HG03095 (cell line): ENCODE measurements at regions not wholly inside any gene's neighbourhood (a gene's known extent, or its start where the extent isn't known, plus 50 kb on each side); places are given as distances from the start of the nearest gene placed in this dataset.

Experiments
- ATAC-seq: cut with Tn5 transposase; IDR thresholded peaks from one replicate; pipeline ENCODE4 v1.9.1; 2021; ENCODE audit warnings: moderate library complexity; ENCODE audit not compliant: unreplicated experiment

DNA sequence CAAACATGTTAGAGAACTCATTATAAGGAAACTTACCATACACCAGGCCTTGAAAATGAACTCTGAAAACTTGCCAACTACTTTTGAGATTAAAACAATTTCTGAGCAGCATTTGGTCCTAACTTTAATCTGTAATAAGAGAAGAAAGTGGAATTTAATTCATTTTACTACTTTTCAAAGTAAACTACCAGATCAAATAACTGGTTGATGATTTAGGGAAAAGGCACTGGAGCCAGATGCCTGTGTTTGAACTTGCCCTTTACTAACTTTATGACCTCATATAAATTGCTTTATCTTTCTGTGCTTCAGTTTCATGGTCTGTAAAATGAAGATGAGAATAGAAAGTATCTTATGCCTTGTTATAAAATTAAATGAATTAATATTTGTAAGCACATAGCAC lies 159.9 kb upstream of the PCDH18 start:
- ATAC-seq, result no peak

DNA sequence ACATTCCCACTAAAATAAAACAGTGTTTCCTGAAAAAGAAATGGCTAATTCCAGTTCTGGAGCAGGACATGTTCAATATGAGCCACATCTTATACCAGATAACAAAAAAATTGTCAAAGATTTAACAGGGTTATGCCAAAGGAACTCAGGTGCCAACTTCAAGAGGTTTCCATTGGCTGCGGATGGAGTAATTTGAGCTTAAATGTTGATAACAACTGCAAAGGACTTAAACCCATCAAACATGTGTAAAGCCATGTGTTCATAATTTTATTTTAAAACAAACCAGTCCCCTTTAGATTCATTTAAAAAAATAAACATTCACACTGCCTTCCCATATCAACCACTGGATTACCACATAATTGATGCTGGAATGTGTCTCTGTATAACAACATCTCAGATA lies 156.4 kb upstream of the PCDH18 start:
- ATAC-seq, result no peak

DNA sequence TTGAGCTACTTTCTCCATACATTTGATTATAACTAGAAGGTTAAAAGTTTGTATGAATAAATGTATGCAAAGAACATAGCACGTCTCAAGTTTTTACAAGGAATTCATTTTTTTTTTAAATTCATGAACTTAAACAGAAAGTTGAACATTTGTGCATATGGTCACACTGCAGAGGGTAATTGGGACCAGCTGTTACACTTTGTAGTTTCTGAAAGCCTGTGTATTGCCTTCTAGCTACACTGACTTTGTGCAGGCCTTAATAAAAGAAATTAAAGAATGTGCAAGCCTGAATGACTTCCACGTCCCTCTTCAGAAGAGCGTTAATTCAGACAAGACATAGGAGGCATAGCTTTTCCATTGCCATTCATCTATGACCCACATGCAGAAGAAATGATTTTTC lies 153.1 kb upstream of the PCDH18 start:
- ATAC-seq, result no peak

DNA sequence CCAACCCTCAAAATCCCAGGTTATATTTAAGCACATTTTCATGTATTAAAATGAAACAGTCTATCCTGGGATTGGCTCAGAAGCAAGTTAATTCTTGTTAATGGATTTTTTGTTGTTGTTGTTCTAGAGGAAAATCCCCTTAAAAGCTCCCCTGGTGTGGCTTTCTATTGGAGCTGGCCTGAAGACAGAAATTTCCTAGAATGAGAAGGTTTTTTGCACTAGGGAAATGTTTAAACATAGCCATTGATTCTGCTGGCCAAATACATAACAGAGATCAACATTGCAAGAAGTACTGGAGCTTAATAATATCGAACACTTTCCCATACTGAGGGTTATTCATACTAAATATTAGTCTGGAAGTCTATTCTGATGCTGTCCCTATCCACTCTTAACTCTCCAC lies 148.8 kb upstream of the PCDH18 start:
- no peak for ATAC-seq

DNA sequence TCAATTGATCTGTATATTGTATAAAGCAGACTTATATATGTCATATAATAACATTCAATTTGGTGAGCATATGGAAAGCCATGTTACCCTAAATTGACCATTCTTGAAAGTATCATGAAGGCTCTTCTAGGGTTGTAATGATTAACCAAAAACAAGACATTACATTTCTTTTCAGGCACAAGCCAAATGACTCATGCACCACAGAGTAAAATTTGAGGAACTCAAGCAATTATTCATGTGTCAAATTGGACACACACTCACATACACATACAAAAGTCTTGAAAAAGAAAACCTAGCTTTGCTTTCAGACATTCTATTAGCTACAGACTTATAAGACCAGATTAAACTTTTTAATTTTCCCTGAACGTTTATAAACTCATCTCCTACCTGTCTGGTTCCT lies 146.5 kb upstream of the PCDH18 start:
- no peak for ATAC-seq

DNA sequence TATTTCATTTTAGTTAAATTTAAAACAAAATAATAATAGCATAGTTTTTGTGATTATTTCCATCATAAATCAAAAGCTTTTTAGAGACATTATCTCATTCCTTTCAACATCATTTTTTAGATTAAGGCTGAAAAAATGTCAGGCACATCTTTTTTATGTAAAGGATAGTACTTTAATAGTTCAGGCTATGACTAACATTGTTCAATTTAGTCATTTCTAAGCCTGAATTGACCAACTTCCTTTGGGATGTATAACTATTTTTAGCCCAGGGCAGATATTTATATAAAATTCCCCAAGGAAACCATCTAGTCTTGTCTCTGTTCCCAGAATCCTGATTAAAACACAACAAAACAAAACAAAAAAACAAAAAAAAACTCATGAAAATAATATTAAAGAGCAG lies 145.6 kb upstream of the PCDH18 start:
- no peak for ATAC-seq

DNA sequence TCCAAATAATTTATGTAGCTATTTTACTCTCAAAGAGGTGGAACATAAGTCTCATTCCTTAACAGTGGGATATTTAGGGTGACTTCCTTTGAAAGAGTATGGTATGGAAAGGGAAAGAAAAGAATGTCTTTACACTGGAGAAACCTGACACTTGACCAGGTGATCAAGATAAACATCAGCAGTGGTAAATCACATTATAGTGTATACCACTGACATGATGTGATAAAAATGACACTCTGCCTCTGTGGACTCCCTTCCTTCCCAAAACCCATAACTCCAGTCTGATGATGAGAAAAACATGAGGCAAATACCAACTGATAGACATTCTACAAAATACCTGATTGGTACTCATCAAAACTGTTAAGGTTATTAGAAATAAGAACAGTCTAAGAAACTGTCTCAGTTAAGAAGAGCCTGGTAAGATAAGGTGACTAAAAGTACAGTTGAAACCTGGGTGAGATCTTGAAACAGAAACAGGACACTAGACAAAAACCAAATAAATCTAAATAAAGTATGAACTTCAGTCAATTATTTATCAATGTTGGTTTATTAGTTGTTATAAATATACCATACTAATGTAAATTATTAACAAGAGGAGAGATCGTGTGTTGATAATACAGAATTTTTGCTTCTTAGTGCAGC lies 144.2 kb upstream of the PCDH18 start:
- no peak for ATAC-seq

DNA sequence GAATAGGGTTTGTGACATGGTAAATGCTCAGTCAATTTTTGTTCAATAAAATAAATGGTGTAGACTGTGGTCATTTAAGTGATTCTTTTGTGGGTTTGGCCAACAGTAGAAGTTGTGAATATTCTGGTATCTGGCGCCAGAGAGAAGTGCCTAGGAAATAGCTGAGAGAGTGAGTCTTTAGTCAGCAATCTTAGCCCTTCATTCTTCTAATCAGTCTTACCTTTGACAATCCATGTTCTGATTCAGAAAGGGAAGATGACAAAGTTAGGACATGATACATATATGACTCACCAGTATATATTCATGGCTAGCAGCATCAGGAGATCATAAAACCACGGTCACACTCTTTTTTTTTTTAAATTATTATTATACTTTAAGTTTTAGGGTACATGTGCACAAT lies 141.8 kb upstream of the PCDH18 start:
- ATAC-seq, result no peak

DNA sequence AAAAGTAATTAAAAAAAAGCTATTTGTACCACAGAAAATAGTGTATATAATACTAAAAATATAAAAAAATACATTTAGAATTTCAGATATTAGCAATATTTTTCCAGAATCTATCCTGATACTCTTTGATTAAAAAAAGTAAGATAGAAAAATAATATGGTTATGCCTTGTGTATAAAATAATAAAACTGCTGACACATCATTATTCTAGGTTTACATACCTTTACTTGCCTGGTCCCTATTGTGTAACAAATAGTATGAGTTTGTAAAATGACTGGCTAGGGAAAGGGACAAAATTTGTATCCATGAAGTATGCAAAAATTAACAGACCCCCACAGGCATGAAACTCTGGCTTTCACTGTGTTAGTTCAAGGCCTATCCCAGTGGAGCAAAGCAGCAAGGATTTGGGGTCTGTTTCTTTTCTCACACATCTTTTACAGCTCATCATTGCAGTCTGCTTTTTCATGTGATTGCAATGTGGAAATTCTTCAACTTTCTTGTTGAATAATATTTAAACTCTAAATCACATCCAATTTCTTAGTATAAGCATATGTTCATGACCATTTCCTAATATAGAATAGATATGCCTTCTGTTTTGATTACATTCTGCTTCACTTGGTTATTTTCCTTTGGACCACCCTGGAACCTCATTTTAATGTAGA lies 136.7 kb upstream of the PCDH18 start:
- no peak for ATAC-seq

DNA sequence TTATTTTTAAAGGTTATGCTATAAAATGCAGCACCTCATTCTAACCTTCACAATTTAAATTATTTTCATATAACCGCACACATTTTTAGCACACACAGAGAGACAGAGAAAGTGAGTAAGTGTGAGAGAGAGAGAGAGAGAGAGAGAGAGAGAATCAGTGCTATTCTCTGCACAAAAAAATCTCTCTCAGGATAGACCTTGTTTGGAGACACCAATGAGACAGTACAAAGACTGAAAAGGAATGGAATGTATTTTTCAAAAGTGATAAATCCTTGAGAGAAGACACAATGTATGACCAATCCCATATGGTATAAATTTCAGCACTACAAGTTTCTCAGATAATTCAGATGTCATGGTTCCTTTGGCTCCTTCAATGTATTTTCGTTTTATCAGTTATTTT lies 132.1 kb upstream of the PCDH18 start:
- no peak for ATAC-seq

DNA sequence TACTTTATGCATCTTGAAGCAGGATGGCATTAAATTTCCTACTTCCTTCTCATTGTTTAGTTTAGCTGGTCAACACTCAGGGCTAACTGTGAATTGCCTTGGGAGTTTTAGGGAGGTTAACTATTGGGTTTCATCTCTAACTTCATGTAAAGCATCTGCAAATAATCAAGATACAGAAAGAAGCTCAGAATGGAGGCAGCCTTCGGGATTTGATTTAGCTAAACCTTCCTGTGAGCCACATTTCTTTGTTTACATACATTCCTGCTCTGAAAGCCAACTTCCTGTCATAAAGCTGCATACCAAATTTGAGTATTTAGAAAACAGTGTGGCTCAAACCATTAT lies 131.7 kb upstream of the PCDH18 start:
- ATAC-seq, result no peak

DNA sequence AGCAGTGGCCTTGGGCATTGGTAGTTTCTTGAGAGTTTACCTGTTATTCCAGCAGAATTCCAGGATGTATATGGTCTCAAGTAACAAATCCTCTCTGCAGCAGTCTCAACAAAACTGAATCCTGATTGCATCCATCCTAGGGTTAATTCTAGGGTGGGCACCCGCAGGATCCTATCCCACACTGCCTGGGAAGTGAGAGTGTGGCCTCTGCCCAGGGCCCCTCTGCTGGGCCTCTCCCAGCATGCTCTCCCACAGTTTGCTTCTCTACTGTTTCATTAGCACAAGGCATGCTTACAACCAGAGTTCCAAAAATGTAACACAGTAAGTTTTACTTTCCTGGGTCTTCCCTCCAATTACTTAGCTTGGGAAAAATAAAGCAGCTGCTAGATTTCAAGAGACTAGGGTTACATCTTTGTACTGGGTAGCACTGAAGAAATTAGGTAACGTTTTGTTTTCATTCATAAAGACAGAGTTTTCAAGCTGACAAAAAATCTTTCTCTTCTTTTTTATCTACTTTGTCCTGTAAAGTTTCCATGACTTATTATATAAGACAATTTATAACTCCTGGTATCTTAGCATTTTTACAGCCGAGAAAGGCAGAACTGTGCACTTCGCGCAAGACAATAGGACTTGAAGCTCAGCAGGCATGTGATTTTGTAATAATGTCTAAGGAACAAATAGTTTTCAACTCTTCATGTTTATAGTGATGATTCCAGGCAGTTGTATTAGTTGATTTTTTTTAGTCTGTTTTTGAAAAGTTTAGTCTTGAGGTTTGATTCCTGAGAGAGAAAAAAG lies 131.2 kb upstream of the PCDH18 start:
- no peak for ATAC-seq

DNA sequence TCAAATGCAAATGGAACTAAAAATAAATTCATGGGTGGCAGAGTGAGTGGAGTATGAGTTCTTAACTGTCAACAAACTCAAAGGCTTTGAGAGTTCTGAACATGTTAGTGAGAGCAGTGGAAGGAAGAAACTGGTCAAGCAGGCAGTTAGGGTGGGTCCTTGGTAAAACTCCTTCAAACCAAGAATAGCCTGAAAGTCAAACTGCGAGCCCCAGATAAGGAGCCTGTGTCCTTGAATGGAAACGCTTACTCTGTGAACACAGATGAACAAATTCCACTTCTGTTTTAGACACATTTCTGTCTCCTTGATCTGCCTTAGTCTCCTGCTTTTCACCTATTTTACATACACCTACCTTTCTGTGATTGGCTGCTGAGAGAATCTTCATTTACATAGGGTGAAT lies 129.4 kb upstream of the PCDH18 start:
- ATAC-seq, result no peak

DNA sequence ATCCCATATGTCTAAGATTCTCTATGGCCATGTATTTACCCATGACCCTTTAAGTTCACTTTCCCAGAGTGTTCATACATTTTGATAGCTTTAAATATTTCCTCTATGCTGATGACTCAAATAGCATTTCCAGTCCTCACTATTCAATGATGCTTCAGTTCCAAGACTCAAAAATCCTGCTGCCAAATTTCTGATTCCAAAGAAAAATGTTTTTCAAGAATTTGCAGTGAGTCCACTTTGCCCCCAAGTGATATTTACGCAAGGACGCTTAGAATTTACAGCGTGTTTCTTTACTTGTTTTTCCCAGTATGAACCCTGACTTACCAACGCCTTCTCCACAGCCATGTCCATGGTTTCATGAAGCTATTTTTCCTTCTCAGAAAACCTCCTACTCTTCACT lies 127.9 kb upstream of the PCDH18 start:
- ATAC-seq, result no peak

DNA sequence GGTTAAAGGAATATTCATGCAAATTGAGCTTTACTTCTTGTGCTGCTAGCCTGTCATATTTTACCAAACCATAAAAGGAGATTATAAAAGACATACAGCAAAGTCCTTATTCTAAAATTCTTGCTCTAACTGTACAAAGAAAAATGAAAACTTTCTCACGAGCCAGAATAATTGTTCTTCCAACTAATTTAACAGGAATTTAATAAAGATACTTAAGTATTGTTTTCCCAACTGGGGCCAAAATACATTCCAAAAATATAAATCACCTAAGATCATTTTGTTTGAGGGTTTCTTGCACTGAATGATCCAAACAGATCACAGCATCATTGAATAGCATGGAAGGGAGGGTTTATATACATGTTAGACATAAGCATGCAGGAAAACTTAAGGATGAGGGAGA lies 127.1 kb upstream of the PCDH18 start:
- no peak for ATAC-seq

DNA sequence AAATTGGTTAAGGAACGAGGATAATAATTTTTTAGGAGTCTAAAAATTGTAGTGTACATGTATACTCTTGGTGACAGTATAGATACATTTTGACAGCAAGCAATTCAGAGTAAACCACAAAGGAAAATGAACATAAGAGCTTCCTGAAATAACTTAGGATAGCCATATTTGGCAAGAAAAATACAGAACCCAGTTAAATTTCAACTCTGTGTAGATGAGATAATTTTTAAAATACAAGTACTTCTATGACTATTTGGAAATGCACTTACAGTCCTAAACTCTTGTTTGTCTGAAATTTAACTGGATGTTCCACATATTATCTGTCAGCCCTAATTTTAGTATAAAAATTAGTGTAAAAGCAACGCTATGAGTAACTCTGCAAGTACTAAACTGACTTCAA lies 124.4 kb upstream of the PCDH18 start:
- no peak for ATAC-seq

DNA sequence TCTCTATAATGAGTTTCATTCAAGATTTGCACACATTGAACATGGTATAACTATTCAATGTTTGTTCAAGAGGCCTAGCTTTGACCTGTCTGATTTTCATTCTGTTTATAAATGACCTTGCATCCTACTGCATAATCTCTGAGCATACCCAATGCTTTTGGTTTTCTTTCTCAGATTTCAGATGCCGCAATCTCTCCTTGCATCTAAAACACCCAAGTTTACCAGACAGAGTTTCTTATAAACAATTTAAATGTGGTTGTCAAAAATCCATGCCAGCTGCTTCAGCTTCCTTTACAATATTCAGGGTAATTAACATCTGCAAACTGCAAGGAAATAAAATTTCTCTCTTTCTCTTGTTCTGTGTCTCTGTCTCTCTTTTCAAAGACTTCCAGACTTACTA lies 123.0 kb upstream of the PCDH18 start:
- ATAC-seq, result no peak

DNA sequence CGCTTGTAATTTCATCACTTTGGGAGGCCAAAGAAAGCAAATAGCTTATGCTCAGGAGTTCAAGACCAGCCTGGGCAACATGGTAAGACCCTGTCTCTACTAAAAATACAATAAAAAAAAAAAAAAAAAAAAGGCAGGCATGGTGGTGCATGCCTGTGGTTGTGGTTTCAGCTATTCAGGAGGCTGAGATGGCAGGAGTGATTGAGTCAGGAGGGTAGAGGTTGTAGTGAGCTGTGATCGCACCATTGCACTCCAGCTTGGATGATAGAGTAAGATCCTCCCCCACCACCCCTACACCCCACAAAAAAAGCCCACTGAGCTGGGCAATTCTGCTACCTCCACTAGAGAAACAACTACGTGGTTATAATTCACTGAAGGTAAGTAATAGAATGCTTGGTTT lies 118.8 kb upstream of the PCDH18 start:
- no peak for ATAC-seq

DNA sequence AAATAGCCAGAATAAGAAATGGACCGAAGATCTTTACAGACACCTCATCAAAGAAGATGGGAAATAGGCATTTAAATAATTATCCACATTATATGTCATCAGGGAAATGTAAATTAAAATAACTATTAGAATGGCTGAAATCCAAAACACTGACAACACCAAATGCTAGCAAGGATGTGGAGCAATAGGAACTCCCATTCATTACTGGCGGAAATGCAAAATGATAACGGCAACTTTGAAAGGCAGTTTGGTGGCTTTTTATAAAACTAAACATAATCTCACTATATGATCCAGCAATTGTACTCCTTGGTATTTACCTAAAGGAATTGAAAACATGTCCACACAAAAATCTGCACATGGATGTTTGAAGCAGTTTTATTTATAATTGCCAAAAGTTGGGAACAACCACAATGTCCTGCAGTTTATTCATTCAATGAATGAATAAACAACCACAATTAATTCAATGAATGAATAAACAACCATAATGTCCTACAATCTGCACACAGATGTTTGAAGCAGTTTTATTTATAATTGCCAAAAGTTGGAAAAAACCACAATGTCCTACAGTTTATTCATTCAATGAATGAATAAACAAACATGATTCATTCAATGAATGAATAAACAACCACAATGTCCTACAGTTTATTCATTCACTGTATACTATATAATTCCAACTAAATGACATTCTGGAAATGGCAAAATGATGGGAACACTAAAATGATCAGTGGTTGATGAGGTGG lies 117.6 kb upstream of the PCDH18 start:
- no peak for ATAC-seq

DNA sequence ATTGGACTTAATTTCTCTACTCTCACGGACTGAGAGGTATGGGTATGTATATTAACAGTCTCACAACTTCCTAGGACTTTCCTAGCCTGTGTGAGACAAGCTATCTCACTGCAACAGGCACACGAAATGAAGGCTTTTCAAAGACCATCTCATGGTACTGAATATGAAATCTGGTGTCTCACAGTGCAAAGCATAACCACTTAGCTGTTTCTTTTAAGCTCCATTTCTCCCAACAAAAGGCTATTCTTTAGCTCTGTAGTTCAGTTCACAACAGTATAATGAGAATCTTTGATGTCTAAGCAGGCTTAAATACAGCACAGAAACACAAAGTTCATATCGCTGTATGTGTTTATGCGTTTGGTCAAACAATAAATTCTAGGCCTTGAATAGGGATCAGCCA lies 116.2 kb upstream of the PCDH18 start:
- no peak for ATAC-seq

DNA sequence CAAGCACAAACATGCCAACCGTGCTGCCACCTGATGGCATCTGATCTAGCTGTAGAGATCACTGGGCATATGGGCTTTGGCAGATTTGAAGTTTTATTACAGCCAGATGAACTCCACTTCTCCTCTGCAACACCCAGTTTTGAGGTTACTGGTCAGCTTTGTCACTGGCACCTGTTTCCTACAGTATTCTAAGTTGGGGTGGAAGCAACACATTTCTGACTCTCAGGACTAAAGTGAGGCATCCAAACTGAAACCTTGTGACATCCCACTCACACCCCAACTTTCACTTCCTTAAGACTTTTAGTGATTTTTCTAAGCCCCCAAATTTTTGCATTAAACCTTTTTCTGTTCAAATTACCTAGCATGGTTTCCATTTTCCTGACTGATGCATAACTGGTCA lies 115.1 kb upstream of the PCDH18 start:
- ATAC-seq, result peak; percentile 80

DNA sequence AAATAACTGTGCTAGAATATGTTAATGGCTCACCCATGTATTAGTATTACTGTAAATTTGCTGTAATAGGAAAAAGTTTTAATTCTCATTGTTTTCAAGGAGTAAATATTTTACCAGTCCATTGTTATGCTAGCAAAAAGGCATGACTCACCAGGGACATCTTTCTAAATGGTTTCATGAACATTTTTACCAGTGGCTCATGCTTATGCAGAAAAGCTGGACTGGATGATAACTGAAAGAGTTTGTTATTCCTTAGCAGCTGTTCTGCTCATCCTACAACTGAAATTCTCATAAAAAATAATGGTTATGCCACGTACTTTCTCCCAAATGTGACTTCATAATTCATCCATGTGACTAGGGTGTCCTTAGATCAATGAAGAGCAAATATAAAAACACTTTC lies 111.9 kb upstream of the PCDH18 start:
- ATAC-seq, result no peak
